ENCODE measurements at regions not wholly inside any gene's neighbourhood (a gene's known extent, or its start where the extent isn't known, plus 50 kb on each side); places are given as distances from the start of the nearest gene placed in this dataset.

DNA sequence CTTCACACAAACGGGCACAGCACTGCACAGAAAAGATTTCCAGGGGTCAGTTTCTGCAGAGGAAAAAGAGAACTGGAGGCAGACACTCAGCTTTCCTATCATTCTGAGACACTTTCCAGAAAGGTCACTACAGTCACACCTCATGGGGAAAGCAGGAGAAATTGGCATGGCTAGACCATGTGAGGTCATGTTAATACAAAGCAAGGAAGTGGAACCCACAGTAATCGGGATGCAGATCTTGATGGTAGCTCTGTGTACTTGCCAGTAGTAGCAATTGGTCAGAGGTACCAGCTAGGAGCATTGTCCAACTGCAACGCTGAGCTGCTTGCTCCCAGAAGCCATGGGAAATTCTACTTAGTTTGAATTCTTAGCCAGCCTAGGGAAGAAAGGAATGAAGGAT is 255.3 kb upstream of the PCDH10 start:
- in situ Hi-C loops (cut with MboI; ENCODE audit: low pct_unique_long_range_greater_than_20kb, low sequenced_read_pairs): no loop called here
- DNase-seq: no peak

GRCh38 chr4:132901224-132901623 is 247.9 kb upstream of the PCDH10 start:
- DNase-seq: no peak
- in situ Hi-C loops (cut with MboI; ENCODE audit: low pct_unique_long_range_greater_than_20kb, low sequenced_read_pairs): no loop called here

DNA sequence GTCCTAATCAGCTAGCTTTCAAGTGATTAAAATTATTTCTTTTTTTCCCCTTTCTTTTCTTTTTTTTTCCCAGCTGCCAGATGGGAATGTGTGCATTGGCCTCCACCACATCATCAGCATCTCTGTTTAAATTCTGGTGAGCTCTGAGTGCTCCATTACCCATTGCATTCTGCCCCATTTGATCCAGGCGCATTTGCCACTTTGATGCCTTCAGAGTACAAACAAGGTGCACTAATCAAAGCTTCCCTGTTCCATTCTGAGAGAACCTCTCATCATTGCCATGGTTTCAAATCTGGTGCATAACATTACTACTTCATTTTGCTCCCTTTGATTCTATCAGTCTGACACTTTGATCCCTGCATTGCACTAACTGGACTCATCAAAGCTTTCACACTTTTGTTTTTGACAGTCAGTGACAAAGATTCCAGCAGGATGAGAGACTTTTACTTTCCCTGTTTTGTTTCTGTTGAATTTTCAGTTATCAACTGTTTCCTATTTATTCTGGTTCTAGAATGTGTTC is 238.8 kb upstream of the PCDH10 start:
- in situ Hi-C loops (cut with MboI; ENCODE audit: low pct_unique_long_range_greater_than_20kb, low sequenced_read_pairs): no loop called here
- DNase-seq: no peak

DNA sequence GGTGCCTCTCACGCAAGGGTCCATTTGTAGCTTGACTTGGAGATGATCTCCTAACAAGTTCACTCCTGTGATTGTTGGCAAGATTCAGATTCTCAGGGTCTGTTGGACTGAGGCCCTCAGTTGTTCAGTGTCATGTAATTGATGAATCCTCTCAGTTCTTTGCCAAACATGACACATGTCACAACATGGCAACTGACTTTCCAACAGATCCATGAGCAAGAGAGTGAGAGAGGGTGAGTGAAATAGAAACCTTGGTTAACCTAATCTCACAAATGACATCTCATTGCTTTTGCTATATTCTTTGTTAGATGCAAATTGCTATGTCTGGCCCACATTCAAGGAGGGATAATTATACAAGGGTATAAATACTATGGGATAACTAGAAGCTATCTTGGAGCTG is 231.0 kb upstream of the PCDH10 start:
- DNase-seq: no peak
- in situ Hi-C loops (cut with MboI; ENCODE audit: low pct_unique_long_range_greater_than_20kb, low sequenced_read_pairs): no loop called here

DNA sequence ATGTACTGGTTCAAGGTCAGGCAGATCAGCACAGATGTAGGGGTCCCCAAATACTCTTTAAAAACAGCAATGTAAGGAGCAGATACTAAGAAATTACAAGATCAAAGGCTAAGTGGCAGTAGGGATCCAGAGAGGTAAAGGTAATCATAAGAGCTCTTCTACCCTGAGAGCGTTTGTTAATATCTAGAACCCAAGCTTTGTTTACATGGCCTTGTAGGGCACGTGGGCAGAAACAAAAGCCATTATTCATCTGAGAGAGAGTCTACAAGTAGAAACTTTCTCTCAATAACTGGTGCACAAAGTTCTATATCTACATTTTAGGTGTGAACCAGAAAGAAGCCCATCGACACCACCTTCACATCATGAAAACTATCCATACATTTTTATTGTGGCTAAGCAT is 225.6 kb upstream of the PCDH10 start:
- in situ Hi-C loops (cut with MboI; ENCODE audit: low pct_unique_long_range_greater_than_20kb, low sequenced_read_pairs): no loop called here
- no peak for DNase-seq

DNA sequence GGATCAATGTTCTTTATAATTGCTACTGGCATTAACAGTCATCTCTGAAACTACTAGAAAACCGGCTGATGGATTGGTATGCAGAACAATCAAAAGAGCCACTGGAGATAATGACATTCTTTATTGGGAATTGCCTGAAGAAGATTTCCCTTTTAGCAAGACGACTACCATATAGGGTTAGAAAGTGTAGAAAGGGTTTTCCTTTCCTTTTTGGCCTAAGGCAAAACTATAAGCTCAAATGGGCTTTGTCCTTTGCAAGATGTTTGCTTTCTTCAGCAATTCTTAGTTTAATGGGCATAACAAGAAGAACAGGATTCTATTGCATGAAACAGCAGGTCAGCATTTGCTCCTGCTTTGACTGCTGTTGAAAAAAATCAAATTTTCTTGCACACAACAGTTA is 214.2 kb upstream of the PCDH10 start:
- DNase-seq: no peak
- in situ Hi-C loops (cut with MboI; ENCODE audit: low pct_unique_long_range_greater_than_20kb, low sequenced_read_pairs): no loop called here

- in situ Hi-C loops (cut with MboI; ENCODE audit: low pct_unique_long_range_greater_than_20kb, low sequenced_read_pairs): no loop called here
- DNase-seq: no peak
These were observed 193.9 kb upstream of the PCDH10 start for GRCh38 chr4:132955146-132955545.

- no peak for DNase-seq
- in situ Hi-C loops (cut with MboI; ENCODE audit: low pct_unique_long_range_greater_than_20kb, low sequenced_read_pairs): no loop called here
These were observed 192.1 kb upstream of the PCDH10 start for GRCh38 chr4:132956962-132957361.

GRCh38 chr4:132958457-132959263 is 190.4 kb upstream of the PCDH10 start:
- no peak for DNase-seq

DNA sequence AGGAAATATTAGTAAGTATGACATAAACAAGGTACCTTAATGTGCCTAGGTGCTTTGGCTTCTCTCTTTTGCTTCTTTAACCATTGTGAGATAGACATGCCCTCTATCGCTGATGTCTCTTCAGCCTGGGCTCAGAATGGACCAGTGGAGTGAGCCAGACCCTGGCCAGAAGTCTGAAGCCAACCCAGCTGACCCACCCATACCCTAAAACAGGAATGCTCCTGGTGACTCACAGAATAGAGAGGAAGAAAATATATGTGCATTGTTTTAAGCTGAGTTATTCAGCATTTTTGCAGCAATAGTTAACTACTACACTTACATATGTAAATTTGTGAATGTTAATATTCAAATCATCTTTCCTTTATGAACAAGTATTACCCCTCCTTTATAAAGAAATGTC is 167.5 kb upstream of the PCDH10 start:
- no peak for DNase-seq
- in situ Hi-C loops (cut with MboI; ENCODE audit: low pct_unique_long_range_greater_than_20kb, low sequenced_read_pairs): no loop called here

More at GRCh38 chr4:132958457-132959263, 190.4 kb upstream of the PCDH10 start:
- in situ Hi-C loops (cut with MboI; ENCODE audit: low pct_unique_long_range_greater_than_20kb, low sequenced_read_pairs): no loop called here

DNA sequence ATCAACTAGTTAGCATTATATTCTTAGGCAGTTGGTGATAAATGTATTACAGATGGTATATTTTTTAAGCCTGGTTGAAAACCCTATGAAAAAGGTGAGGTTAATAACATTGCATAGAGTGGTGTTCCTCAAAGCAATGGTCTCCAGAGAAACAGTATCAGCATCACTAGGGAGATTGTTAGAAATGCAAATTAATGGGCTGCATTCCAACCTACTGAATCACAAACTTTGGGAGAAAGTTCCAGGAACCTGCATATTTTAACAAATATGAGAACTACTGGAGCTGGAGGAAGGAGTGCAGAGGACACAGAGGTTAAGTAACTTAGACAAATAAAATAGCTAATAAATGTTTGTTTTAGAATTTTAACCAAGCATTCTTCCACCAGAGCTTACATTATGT is 166.9 kb upstream of the PCDH10 start:
- no peak for DNase-seq
- in situ Hi-C loops (cut with MboI; ENCODE audit: low pct_unique_long_range_greater_than_20kb, low sequenced_read_pairs): no loop called here

GRCh38 chr4:132991111-132991510 is 158.0 kb upstream of the PCDH10 start:
- in situ Hi-C loops (cut with MboI; ENCODE audit: low pct_unique_long_range_greater_than_20kb, low sequenced_read_pairs): no loop called here
- DNase-seq: no peak

GRCh38 chr4:132992686-132993085 is 156.4 kb upstream of the PCDH10 start:
- in situ Hi-C loops (cut with MboI; ENCODE audit: low pct_unique_long_range_greater_than_20kb, low sequenced_read_pairs): no loop called here
- no peak for DNase-seq

- in situ Hi-C loops (cut with MboI; ENCODE audit: low pct_unique_long_range_greater_than_20kb, low sequenced_read_pairs): no loop called here
- no peak for DNase-seq
These were observed 150.4 kb upstream of the PCDH10 start for GRCh38 chr4:132998585-132999230.

GRCh38 chr4:133000012-133000411 is 149.1 kb upstream of the PCDH10 start:
- in situ Hi-C loops (cut with MboI; ENCODE audit: low pct_unique_long_range_greater_than_20kb, low sequenced_read_pairs): no loop called here
- DNase-seq: peak; percentile 90

DNA sequence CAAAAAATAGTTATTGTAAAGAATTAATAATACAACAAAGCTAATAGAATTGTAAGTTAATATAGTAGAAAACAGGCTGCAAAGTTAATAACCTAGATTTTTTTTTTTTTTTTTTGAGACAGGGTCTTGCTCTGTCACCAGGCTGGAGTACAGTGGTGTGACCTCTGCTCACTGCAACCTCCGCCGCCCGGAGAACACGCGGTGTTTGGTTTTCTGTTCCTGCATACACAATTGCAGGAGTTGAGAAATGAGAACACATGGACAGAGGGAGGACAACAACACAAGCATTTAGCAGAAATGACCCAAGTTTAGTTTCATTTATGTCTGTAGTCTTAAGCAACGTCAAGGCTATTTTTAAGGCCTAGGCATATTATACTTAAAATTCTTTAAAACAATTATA is 145.9 kb upstream of the PCDH10 start:
- DNase-seq: no peak
- in situ Hi-C loops (cut with MboI; ENCODE audit: low pct_unique_long_range_greater_than_20kb, low sequenced_read_pairs): no loop called here

DNA sequence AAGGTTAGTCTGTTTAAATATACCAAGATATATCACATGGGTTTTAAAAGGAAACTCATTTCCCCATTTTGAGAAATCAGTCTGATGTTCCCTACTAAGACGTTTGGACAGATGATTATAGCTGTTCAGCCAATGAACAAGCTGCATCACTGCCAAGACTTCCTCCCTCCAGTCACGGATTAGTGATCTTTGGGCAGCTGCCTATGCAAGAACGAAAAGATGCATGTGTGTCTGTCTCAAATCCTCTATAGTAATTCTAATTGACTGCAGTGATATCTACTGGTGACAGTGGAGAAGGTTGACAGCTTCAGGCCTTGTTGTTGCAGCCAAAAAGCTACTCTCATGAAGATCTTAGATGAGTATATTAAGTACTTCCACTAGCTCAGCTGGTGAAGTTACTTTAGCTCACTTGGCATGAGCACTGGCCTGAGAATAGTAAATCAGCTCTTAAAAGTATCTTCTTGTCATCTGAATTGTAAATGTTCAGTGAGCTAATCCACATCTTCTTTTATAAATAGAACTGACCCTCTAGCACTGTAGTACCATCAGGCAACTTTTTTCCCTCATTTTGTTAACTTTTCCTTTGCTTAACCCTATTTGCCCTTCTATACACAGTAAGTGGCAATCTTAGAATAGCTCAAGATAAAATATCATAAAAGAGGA is 134.5 kb upstream of the PCDH10 start:
- peak; percentile 77 for DNase-seq
- in situ Hi-C loops (cut with MboI; ENCODE audit: low pct_unique_long_range_greater_than_20kb, low sequenced_read_pairs): no loop called here

DNA sequence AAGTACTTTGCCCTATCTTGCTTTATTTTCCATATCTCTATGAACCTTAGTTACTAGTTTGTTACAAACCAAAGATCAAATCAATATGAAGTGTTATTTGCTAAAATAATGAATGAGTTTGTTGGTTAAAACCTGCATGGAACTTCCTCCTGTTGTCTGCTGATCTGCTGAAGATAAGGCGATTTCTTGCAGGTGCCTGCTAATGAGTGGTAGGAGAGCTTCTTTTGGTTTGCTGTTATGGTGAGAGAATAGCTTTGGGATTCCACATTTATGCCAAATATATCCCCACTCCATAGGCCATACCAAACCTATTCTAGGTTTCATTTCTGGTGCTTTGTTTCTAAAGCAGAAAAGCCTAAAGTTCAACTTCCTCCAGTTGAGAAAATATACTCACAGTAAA is 103.8 kb upstream of the PCDH10 start:
- in situ Hi-C loops (cut with MboI; ENCODE audit: low pct_unique_long_range_greater_than_20kb, low sequenced_read_pairs): no loop called here
- DNase-seq: no peak

GRCh38 chr4:133046156-133046555 is 102.9 kb upstream of the PCDH10 start:
- DNase-seq: no peak
- in situ Hi-C loops (cut with MboI; ENCODE audit: low pct_unique_long_range_greater_than_20kb, low sequenced_read_pairs): no loop called here

- in situ Hi-C loops (cut with MboI; ENCODE audit: low pct_unique_long_range_greater_than_20kb, low sequenced_read_pairs): no loop called here
- peak; percentile 1 for DNase-seq
These were observed 90.4 kb upstream of the PCDH10 start for GRCh38 chr4:133058701-133059100.
